SK-N-SH (cell line): ENCODE measurements at regions not wholly inside any gene's neighbourhood (a gene's known extent, or its start where the extent isn't known, plus 50 kb on each side); places are given as distances from the start of the nearest gene placed in this dataset.

Experiments used
- CTCF ChIA-PET: fragments of 300-600, 350-600 bp; formaldehyde crosslinking; extraction: SDS; loops from one replicate; lab custom pipeline; 2021; lab: Yijun Ruan, JAX
- POLR2A ChIA-PET: fragments of 350-600 bp; sonication (Branson Sonifier 250); formaldehyde crosslinking; extraction: SDS; loops from one replicate; lab custom pipeline; 2020; ENCODE audit warnings: antibody characterized with exemption, inconsistent platforms; lab: Yijun Ruan, JAX
- DNase-seq: peaks from one replicate; pipeline ENCODE4 v3.0.0; 2012
- H2AFZ ChIP-seq: fragments of 200-600 bp; sonication (generic); 2 replicates; pipeline ENCODE4 v1.8.1; 2016; ENCODE audit warnings: antibody characterized with exemption, mild to moderate bottlenecking, low read depth
- H3F3A ChIP-seq: fragments of 200-600 bp; sonication (generic); replicated peaks from 2 replicates; pipeline ENCODE3; 2016; ENCODE audit warnings: antibody characterized with exemption, mild to moderate bottlenecking; ENCODE audit not compliant: insufficient read depth
- H3K27ac ChIP-seq, 2 experiments: fragments of 200-500 bp in 1 of 2; fragments of 200-600 bp in 1 of 2; sonication (Bioruptor generic) in 1 of 2; sonication (generic), shearing (Covaris generic) in 1 of 2; 2 replicates each; pipeline versions ENCODE4 v1.5.1 to v1.6.1; 2014 to 2016; ENCODE audit warnings: low read depth in 2 of 2, inconsistent platforms in 1 of 2, low read length in 1 of 2, mild to moderate bottlenecking in 1 of 2, mixed read lengths in 1 of 2
- H3K27me3 ChIP-seq: fragments of 200-600 bp; sonication (generic), shearing (Covaris generic); 2 replicates; pipeline ENCODE4 v1.6.1; 2016; ENCODE audit warnings: mixed run types; ENCODE audit not compliant: insufficient read depth
- H3K36me3 ChIP-seq, 2 experiments: fragments of 200-500 bp in 1 of 2; fragments of 200-600 bp in 1 of 2; sonication (Bioruptor generic) in 1 of 2; sonication (generic) in 1 of 2; replicated peaks in 1 of 2; 2 replicates each; pipeline versions ENCODE3 to v1.5.1; 2014 to 2016; ENCODE audit warnings: low read length in 1 of 2, mild to moderate bottlenecking in 1 of 2; ENCODE audit not compliant: insufficient read depth in 2 of 2, control insufficient read depth in 1 of 2
- H3K4me1 ChIP-seq, 2 experiments: fragments of 200-500 bp in 1 of 2; fragments of 200-600 bp in 1 of 2; sonication (Bioruptor generic) in 1 of 2; sonication (generic), shearing (Covaris generic) in 1 of 2; 2 replicates each; pipeline versions ENCODE4 v1.5.1 to v1.6.1; 2014 to 2016; ENCODE audit warnings: low read depth in 1 of 2, low read length in 1 of 2, mixed run types in 1 of 2; ENCODE audit not compliant: insufficient read depth in 2 of 2, control insufficient read depth in 1 of 2
- H3K4me2 ChIP-seq: fragments of 200-600 bp; sonication (generic), shearing (Covaris generic); 2 replicates; pipeline ENCODE4 v1.6.1; 2017; ENCODE audit warnings: mixed run types
- H3K4me3 ChIP-seq, 2 experiments: fragments of 200-500 bp in 1 of 2; fragments of 200-600 bp in 1 of 2; sonication (Bioruptor generic) in 1 of 2; sonication (generic), shearing (Covaris generic) in 1 of 2; 2 replicates each; pipeline versions ENCODE4 v1.5.1 to v1.8.1; 2014 to 2016; ENCODE audit warnings: low read depth in 2 of 2, inconsistent platforms in 1 of 2, low read length in 1 of 2, mild to moderate bottlenecking in 1 of 2, mixed read lengths in 1 of 2, moderate library complexity in 1 of 2
- H3K79me2 ChIP-seq: fragments of 200-600 bp; sonication (generic); 2 replicates; pipeline ENCODE4 v1.8.1; 2017; ENCODE audit warnings: mild to moderate bottlenecking; ENCODE audit not compliant: insufficient read depth
- H3K9ac ChIP-seq: fragments of 200-600 bp; sonication (generic); 2 replicates; pipeline ENCODE4 v1.6.1; 2017; ENCODE audit warnings: mixed run types
- H3K9me2 ChIP-seq: fragments of 200-600 bp; sonication (generic); 2 replicates; pipeline ENCODE4 v1.6.1; 2017; ENCODE audit warnings: mixed run types
- H3K9me3 ChIP-seq: fragments of 200-600 bp; sonication (generic); 2 replicates; pipeline ENCODE4 v1.6.1; 2017; ENCODE audit warnings: mixed run types, mild to moderate bottlenecking, moderate library complexity
- H4K20me1 ChIP-seq: fragments of 200-600 bp; sonication (generic); 2 replicates; pipeline ENCODE4 v1.6.1; 2017; ENCODE audit warnings: mild to moderate bottlenecking, mixed run types; ENCODE audit not compliant: insufficient read depth
- CHD2 ChIP-seq: fragments of 150-350 bp; IDR thresholded peaks from 2 replicates; pipeline ENCODE4 v1.6.1; 2018; ENCODE audit warnings: low read length; ENCODE audit not compliant: partially characterized antibody
- EZH2phosphoT487 ChIP-seq: fragments of 200-600 bp; sonication (generic); IDR thresholded peaks from 2 replicates; pipeline ENCODE4 v1.6.1; 2017; ENCODE audit warnings: low read depth, mixed run types, mild to moderate bottlenecking, antibody characterized with exemption, moderate library complexity, borderline replicate concordance
- FOSL2 ChIP-seq: IDR thresholded peaks from 2 replicates; pipeline ENCODE4 v1.4.0; 2012; ENCODE audit warnings: low read depth, mild to moderate bottlenecking, moderate library complexity, borderline replicate concordance
- FOXJ3 ChIP-seq: sonication (generic); formaldehyde crosslinking; IDR thresholded peaks from 2 replicates; pipeline ENCODE4 v1.5.1; 2020; ENCODE audit warnings: mild to moderate bottlenecking, missing genetic modification reagents
- GABPA ChIP-seq: IDR thresholded peaks from 2 replicates; pipeline ENCODE4 v1.4.0; 2012; ENCODE audit warnings: low read depth, mild to moderate bottlenecking
- JUND ChIP-seq: IDR thresholded peaks from 2 replicates; pipeline ENCODE4 v1.4.0; 2012
- NFIC ChIP-seq: IDR thresholded peaks from 2 replicates; pipeline ENCODE4 v1.4.0; 2012; ENCODE audit warnings: borderline replicate concordance
- POLR2AphosphoS5 ChIP-seq: IDR thresholded peaks from 2 replicates; pipeline ENCODE4 v1.6.1; 2012; ENCODE audit warnings: low read depth, low read length
- RFX5 ChIP-seq: IDR thresholded peaks from 2 replicates; pipeline ENCODE4 v1.6.1; 2012; ENCODE audit warnings: mild to moderate bottlenecking, improper control_type of control experiment, low read length
- SMC3 ChIP-seq: IDR thresholded peaks from 2 replicates; pipeline ENCODE4 v1.6.1; 2012; ENCODE audit warnings: low read depth, low read length, improper control_type of control experiment
- YY1 ChIP-seq: IDR thresholded peaks from 2 replicates; pipeline ENCODE4 v1.4.0; 2012; ENCODE audit warnings: low read depth, mild to moderate bottlenecking
- WGBS: methylation state at CpG from one replicate; pipeline ENCODE4 v1.1.6; 2017; ENCODE audit warnings: low lambda C conversion rate; 5-methylcytosine and 5-hydroxymethylcytosine counted together
- TF ChIP-seq, protein P1 (sequence below): fragments of 200-600 bp; sonication (generic); IDR thresholded peaks from 2 replicates; pipeline ENCODE4 v1.6.1; 2017; ENCODE audit warnings: antibody characterized with exemption, mild to moderate bottlenecking, moderate library complexity
- TF ChIP-seq, protein P2 (sequence below): fragments of 150-350 bp; IDR thresholded peaks from 2 replicates; pipeline ENCODE4 v1.6.1; 2016; ENCODE audit warnings: mild to moderate bottlenecking, low read depth, low read length
- TF ChIP-seq, protein P3 (sequence below): IDR thresholded peaks from 2 replicates; pipeline ENCODE4 v1.4.0; 2012; ENCODE audit warnings: low read depth

DNA sequence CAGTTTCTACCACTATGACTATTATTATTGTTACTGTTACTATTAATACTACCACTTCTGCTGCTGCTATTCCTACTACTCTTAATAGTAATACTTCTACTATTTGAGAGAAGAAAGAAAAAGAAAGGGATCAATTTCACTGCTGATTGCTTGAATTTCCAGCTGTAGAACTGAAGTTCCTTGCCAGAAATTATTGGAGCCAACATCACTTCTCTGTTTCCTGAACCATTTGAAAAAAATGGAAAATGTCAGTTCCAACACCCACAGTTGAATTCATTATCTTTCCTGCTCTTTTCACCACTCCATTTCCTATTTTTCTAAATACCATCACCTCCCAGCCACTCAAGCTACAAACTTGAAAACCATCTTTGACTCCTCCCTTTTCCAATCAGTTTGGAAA is 54.1 kb upstream of the PIK3C2G start:
- POLR2A ChIA-PET: no interaction called here
- Histone ChIP-seq H3K79me2 (no peaks in the 10 kb centered on the region), H4K20me1 (no peaks in the 10 kb centered on the region), H3K4me1 (no peaks in the 10 kb centered on the region), H3K4me3 (no peak overlapping the region), H3K9me3 (no peaks in the 10 kb centered on the region), H3K9ac (no peak overlapping the region), H3K9me2 (no peaks in the 10 kb centered on the region), H3K27ac (no peak overlapping the region), H2AFZ (no peak overlapping the region), H3K27me3 (no peaks in the 10 kb centered on the region; the same call in 1 of the 2 replicates), H3K4me2 (no peak overlapping the region), H3K36me3 (no peaks in the 10 kb centered on the region), H3F3A (no peaks in the 10 kb centered on the region)
- DNase-seq: no peak
- TF ChIP-seq POLR2AphosphoS5 (no peak), FOSL2 (no peak), GABPA (no peak), RFX5 (no peak), SMC3 (no peak), NFIC (no peak)
- TF ChIP-seq, protein P1, sequence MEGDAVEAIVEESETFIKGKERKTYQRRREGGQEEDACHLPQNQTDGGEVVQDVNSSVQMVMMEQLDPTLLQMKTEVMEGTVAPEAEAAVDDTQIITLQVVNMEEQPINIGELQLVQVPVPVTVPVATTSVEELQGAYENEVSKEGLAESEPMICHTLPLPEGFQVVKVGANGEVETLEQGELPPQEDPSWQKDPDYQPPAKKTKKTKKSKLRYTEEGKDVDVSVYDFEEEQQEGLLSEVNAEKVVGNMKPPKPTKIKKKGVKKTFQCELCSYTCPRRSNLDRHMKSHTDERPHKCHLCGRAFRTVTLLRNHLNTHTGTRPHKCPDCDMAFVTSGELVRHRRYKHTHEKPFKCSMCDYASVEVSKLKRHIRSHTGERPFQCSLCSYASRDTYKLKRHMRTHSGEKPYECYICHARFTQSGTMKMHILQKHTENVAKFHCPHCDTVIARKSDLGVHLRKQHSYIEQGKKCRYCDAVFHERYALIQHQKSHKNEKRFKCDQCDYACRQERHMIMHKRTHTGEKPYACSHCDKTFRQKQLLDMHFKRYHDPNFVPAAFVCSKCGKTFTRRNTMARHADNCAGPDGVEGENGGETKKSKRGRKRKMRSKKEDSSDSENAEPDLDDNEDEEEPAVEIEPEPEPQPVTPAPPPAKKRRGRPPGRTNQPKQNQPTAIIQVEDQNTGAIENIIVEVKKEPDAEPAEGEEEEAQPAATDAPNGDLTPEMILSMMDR: no peak
- TF ChIP-seq, protein P2, sequence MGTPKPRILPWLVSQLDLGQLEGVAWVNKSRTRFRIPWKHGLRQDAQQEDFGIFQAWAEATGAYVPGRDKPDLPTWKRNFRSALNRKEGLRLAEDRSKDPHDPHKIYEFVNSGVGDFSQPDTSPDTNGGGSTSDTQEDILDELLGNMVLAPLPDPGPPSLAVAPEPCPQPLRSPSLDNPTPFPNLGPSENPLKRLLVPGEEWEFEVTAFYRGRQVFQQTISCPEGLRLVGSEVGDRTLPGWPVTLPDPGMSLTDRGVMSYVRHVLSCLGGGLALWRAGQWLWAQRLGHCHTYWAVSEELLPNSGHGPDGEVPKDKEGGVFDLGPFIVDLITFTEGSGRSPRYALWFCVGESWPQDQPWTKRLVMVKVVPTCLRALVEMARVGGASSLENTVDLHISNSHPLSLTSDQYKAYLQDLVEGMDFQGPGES: no peak
- CTCF ChIA-PET: no interaction called here

DNA sequence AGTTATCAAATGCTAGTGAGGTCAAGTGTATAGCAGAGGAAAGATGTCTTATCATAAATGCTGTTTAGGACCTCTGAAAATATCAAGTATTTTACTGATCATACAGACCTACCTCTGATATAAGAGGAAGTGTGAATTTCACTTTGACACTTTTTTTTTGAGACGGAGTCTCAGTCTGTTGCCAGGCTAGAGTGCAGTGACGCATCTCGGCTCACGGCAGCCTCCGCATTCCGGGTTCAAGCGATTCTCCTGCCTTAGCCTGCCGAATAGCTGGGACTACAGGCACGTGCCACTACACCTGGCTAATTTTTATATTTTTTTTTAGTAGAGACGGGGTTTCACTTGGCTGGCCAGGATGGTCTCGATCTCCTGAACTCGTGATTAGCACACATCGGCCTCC is 55.1 kb upstream of the PIK3C2G start:
- Histone ChIP-seq H3K9me2 (no peaks in the 10 kb centered on the region), H2AFZ (no peak overlapping the region), H3K9ac (no peak overlapping the region), H3K27ac (no peak overlapping the region), H3K4me2 (no peak overlapping the region), H3K9me3 (no peaks in the 10 kb centered on the region), H4K20me1 (no peaks in the 10 kb centered on the region), H3K79me2 (no peaks in the 10 kb centered on the region), H3K36me3 (no peaks in the 10 kb centered on the region), H3K4me1 (no peaks in the 10 kb centered on the region), H3K27me3 (no peaks in the 10 kb centered on the region; the same call in 1 of the 2 replicates), H3F3A (no peaks in the 10 kb centered on the region), H3K4me3 (no peak overlapping the region)
- 41% methylated on average over 13 of the region's 13 CpGs for WGBS
- TF ChIP-seq, protein P3, sequence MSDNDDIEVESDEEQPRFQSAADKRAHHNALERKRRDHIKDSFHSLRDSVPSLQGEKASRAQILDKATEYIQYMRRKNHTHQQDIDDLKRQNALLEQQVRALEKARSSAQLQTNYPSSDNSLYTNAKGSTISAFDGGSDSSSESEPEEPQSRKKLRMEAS: no peak
- TF ChIP-seq JUND: no peak
- TF ChIP-seq, protein P2: no peak
- TF ChIP-seq SMC3: no peak
- TF ChIP-seq FOXJ3 (CRISPR knock-in tag): no peak
- TF ChIP-seq RFX5: no peak
- no peak for TF ChIP-seq YY1
- no peak for TF ChIP-seq EZH2phosphoT487
- TF ChIP-seq FOSL2: no peak
- TF ChIP-seq CHD2: no peak
- ChIA-PET CTCF (no interaction called here), POLR2A (no interaction called here)
- DNase-seq: no peak
